ENCODE measurements at regions not wholly inside any gene's neighbourhood (a gene's known extent, or its start where the extent isn't known, plus 50 kb on each side); places are given as distances from the start of the nearest gene placed in this dataset.

DNA sequence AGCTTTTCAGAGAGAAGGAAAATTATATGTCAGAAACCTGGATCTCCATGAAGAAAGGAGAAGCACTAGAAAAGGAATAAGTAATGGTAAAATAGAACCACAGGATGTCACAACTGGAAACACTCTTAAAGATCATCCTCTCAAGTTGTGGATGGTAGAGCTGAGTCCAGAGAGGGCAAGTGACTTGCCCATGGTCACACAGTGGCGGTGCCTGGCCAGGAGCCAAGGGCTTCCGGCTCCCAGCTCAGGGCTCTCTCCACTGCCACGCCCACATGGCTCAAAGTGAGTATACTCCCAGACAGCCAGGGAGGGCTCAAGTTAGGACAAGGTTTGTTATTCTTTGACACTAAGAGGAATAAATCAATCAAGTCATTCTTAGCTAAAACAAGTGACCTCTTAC is 159.8 kb downstream of the COPRS start:
- no peak overlapping the region for H3K27ac ChIP-seq
- no peaks in the 10 kb centered on the region for H3K27me3 ChIP-seq
- DNase-seq = no peak
- H3K4me3 ChIP-seq = no peak overlapping the region
- peaks cover 12 to 34% (median 19%) of the 10 kb centered on the region in 4 donors for H3K4me1 ChIP-seq
- no peaks in the 10 kb centered on the region for H3K36me3 ChIP-seq
- 41 to 50% (median 43%) methylated on average over 3 of the region's 3 CpGs for WGBS, 5 donors
- intact Hi-C loops (cut with DNase I; ENCODE audit: low total_unique reads) = no loop called here
- H3K9me3 ChIP-seq = no peaks in the 10 kb centered on the region
- TF ChIP-seq POLR2A (IDR thresholded peaks at IDR 0.05) (no peak), POLR2AphosphoS5 (IDR thresholded peaks at IDR 0.05) (no peak), EP300 (IDR thresholded peaks at IDR 0.05) (no peak), CTCF (IDR thresholded peaks at IDR 0.05) (no peak)

- Histone ChIP-seq H3K27me3 (no peaks in the 10 kb centered on the region), H3K27ac (no peak overlapping the region), H3K4me1 (peaks cover 12 to 40% (median 21%) of the 10 kb centered on the region in 4 donors), H3K36me3 (no peaks in the 10 kb centered on the region), H3K9me3 (no peaks in the 10 kb centered on the region), H3K4me3 (no peak overlapping the region)
- intact Hi-C loops (cut with DNase I; ENCODE audit: low total_unique reads) = no loop called here
- TF ChIP-seq EP300 (IDR thresholded peaks at IDR 0.05) (no peak), POLR2A (IDR thresholded peaks at IDR 0.05) (no peak), POLR2AphosphoS5 (IDR thresholded peaks at IDR 0.05) (no peak)
- 88 to 96% (median 92%) methylated on average over 7 of the region's 7 CpGs for WGBS, 5 donors
- no peak for DNase-seq
Measured at GRCh38 chr17:31698751-31699150, 160.3 kb downstream of the COPRS start.

DNA sequence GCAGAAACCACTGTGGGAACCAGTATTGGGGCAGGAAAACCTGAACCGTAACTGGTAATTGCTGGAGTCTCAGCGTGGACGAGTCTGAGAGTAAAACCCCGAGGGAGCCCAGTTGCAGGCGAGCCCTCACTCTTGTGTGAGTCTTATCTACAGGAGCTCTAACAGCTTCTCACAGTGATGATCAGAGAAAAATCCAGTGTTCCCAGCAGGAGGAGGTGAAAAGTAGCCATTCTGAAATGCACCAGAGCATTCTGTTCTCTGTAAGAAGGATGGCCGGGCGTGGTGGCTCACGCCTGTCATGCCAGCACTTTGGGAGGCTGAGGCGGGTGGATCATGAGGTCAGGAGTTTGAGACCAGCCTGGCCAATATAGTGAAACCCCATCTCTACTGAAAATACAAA is 161.2 kb downstream of the COPRS start:
- TF ChIP-seq EP300 (IDR thresholded peaks at IDR 0.05) = no peak
- no peak for TF ChIP-seq CTCF (IDR thresholded peaks at IDR 0.05)
- no peak for TF ChIP-seq POLR2AphosphoS5 (IDR thresholded peaks at IDR 0.05)
- no peak for TF ChIP-seq POLR2A (IDR thresholded peaks at IDR 0.05)
- H3K4me3 ChIP-seq = no peak overlapping the region
- no peaks in the 10 kb centered on the region for H3K27me3 ChIP-seq
- no peaks in the 10 kb centered on the region for H3K36me3 ChIP-seq
- no peak for DNase-seq
- no peaks in the 10 kb centered on the region for H3K9me3 ChIP-seq
- 84 to 91% (median 88%) methylated on average over 9 of the region's 9 CpGs for WGBS, 5 donors
- intact Hi-C loops (cut with DNase I; ENCODE audit: low total_unique reads) = no loop called here
- peaks cover 12 to 49% (median 26%) of the 10 kb centered on the region in 4 donors for H3K4me1 ChIP-seq
- H3K27ac ChIP-seq = no peak overlapping the region

GRCh38 chr17:31696703-31697325 is 162.2 kb downstream of the COPRS start:
- 62 to 77% (median 74%) methylated on average over 9 of the region's 9 CpGs for WGBS, 5 donors
- intact Hi-C loops (cut with DNase I; ENCODE audit: low total_unique reads) = no loop called here

More at GRCh38 chr17:31696703-31697325, 162.2 kb downstream of the COPRS start:
- H3K27ac ChIP-seq = peak overlapping the region in 3 of 5 donors; percentile 23 to 67 (median 50)
- no peaks in the 10 kb centered on the region for H3K9me3 ChIP-seq
- TF ChIP-seq EP300 (IDR thresholded peaks at IDR 0.05) (no peak), CTCF (IDR thresholded peaks at IDR 0.05) (no peak), POLR2AphosphoS5 (IDR thresholded peaks at IDR 0.05) (no peak), POLR2A (IDR thresholded peaks at IDR 0.05) (no peak)
- H3K4me1 ChIP-seq = peaks cover 12 to 59% (median 29%) of the 10 kb centered on the region in 4 donors
- no peaks in the 10 kb centered on the region for H3K36me3 ChIP-seq
- no peak overlapping the region for H3K4me3 ChIP-seq
- no peak for DNase-seq
- H3K27me3 ChIP-seq = no peaks in the 10 kb centered on the region

Measured in stomach (tissue), 8 donors.